ENCODE measurements at regions not wholly inside any gene's neighbourhood (a gene's known extent, or its start where the extent isn't known, plus 50 kb on each side); places are given as distances from the start of the nearest gene placed in this dataset.

- no peak for TF ChIP-seq CTCF (IDR thresholded peaks at IDR 0.05; ENCODE audit: borderline replicate concordance, control extremely low read depth, extremely low read depth, insufficient read depth, missing control alignments)
- no peak for DNase-seq (ENCODE audit: low spot score)
- in situ Hi-C loops (cut with MboI; ENCODE audit: low sequenced_read_pairs, unreplicated experiment) = no loop called here
These were observed 146.9 kb downstream of the KLF13 start for GRCh38 chr15:31473385-31474058.

GRCh38 chr15:31474059-31474868 is 147.6 kb downstream of the KLF13 start:
- in situ Hi-C loops (cut with MboI; ENCODE audit: low sequenced_read_pairs, unreplicated experiment) = no loop called here
- TF ChIP-seq CTCF (IDR thresholded peaks at IDR 0.05; ENCODE audit: borderline replicate concordance, control extremely low read depth, extremely low read depth, insufficient read depth, missing control alignments) = no peak
- DNase-seq (ENCODE audit: low spot score) = no peak

- in situ Hi-C loops (cut with MboI; ENCODE audit: low sequenced_read_pairs, unreplicated experiment) = no loop called here
- TF ChIP-seq CTCF (IDR thresholded peaks at IDR 0.05; ENCODE audit: borderline replicate concordance, control extremely low read depth, extremely low read depth, insufficient read depth, missing control alignments) = no peak
- no peak for DNase-seq (ENCODE audit: low spot score)
These were observed 149.7 kb downstream of the KLF13 start for GRCh38 chr15:31476236-31476810.

GRCh38 chr15:31476866-31477265 is 150.2 kb downstream of the KLF13 start:
- in situ Hi-C loops (cut with MboI; ENCODE audit: low sequenced_read_pairs, unreplicated experiment) = no loop called here
- DNase-seq (ENCODE audit: low spot score) = no peak
- no peak for TF ChIP-seq CTCF (IDR thresholded peaks at IDR 0.05; ENCODE audit: borderline replicate concordance, control extremely low read depth, extremely low read depth, insufficient read depth, missing control alignments)

- no peak for TF ChIP-seq CTCF (IDR thresholded peaks at IDR 0.05; ENCODE audit: borderline replicate concordance, control extremely low read depth, extremely low read depth, insufficient read depth, missing control alignments)
- DNase-seq (ENCODE audit: low spot score) = no peak
- in situ Hi-C loops (cut with MboI; ENCODE audit: low sequenced_read_pairs, unreplicated experiment) = no loop called here
These were observed 150.7 kb downstream of the KLF13 start for GRCh38 chr15:31477301-31477700.

GRCh38 chr15:31477851-31478701 is 151.4 kb downstream of the KLF13 start:
- TF ChIP-seq CTCF (IDR thresholded peaks at IDR 0.05; ENCODE audit: borderline replicate concordance, control extremely low read depth, extremely low read depth, insufficient read depth, missing control alignments) = no peak
- no peak for DNase-seq (ENCODE audit: low spot score)
- in situ Hi-C loops (cut with MboI; ENCODE audit: low sequenced_read_pairs, unreplicated experiment) = no loop called here

All from GM13976 (cell line).